Uterus (tissue), 2 donors: ENCODE measurements at regions not wholly inside any gene's neighbourhood (a gene's known extent, or its start where the extent isn't known, plus 50 kb on each side); places are given as distances from the start of the nearest gene placed in this dataset.
"Not testable (repeated sequence)": the region's sequence is repeated elsewhere in the genome, so short reads cannot be mapped to it uniquely, and the experiment has no call there.

Source experiments
- CTCF ChIP-seq, 4 experiments: fragments of 200-600 bp in 2 of 4; fragments of 450-650 bp in 2 of 4; sonication (generic) in 2 of 4; IDR thresholded peaks; one replicate each; pipeline ENCODE4 v1.5.1; 2016 to 2019; ENCODE audit warnings: antibody characterized with exemption in 4 of 4, mild to moderate bottlenecking in 2 of 4, moderate library complexity in 1 of 4
- POLR2A ChIP-seq, 2 donors: fragments of 450-650 bp; IDR thresholded peaks; one replicate each; pipeline ENCODE4 v1.6.1; 2016; ENCODE audit warnings: antibody characterized with exemption in 2 of 2, mild to moderate bottlenecking in 1 of 2, moderate library complexity in 1 of 2

GRCh38 chr21:14006144-14006543, 204.6 kb downstream of the LIPI start:
- not testable (repeated sequence) for TF ChIP-seq POLR2A, CTCF (IDR thresholded peaks at IDR 0.05)
